HCT116 (cell line): ENCODE measurements at regions not wholly inside any gene's neighbourhood (a gene's known extent, or its start where the extent isn't known, plus 50 kb on each side); places are given as distances from the start of the nearest gene placed in this dataset.

Source experiments
- ATAC-seq: fragments of 200-7000 bp; cut with Tn5 transposase; 2 replicates; pipeline ENCODE4 v1.9.1; 2020; ENCODE audit warnings: mild to moderate bottlenecking, moderate library complexity
- BruUV-seq: library from RNA; stranded (reverse); fragments of 400-500 nt; replicated peaks from 2 replicates; lab custom pipeline; 2021; lab: Mats Ljungman, UMichigan
- CTCF ChIA-PET: fragments of 300-600 bp; sonication (Branson Sonifier 250); formaldehyde crosslinking; loops from one replicate; lab custom pipeline; 2021; ENCODE audit warnings: antibody characterized with exemption; lab: Charles Lee
- POLR2A ChIA-PET: fragments of 300-600, 350-600 bp; sonication (Branson Sonifier 250); formaldehyde crosslinking; loops from one replicate; lab custom pipeline; 2021; ENCODE audit warnings: antibody characterized with exemption; lab: Charles Lee
- RAD21 ChIA-PET, 2 experiments: fragments of 300-600 bp; sonication (Branson Sonifier 250); formaldehyde crosslinking; loops; one replicate each; lab custom pipeline; 2023; ENCODE audit warnings: low total read pairs in 2 of 2; ENCODE audit not compliant: uncharacterized antibody in 2 of 2, unreplicated experiment in 2 of 2, low non-redundant PET in 1 of 2; lab: Charles Lee
- DNase-seq: peaks from one replicate; pipeline ENCODE4 v3.0.0-alpha.2; 2010; ENCODE audit warnings: low read depth, low spot score
- H2AFZ ChIP-seq: fragments of 200-600 bp; shearing (Covaris generic), sonication (generic); 2 replicates; pipeline ENCODE4 v1.6.1; 2017; ENCODE audit warnings: low read depth, mixed run types, mixed read lengths, antibody characterized with exemption, low read length; ENCODE audit not compliant: poor library complexity, severe bottlenecking
- H3K27ac ChIP-seq: 2 replicates; pipeline ENCODE4 v1.5.1; 2012; ENCODE audit warnings: low read depth, low read length
- H3K27me3 ChIP-seq: fragments of 200-600 bp; sonication (generic); 2 replicates; pipeline ENCODE4 v1.6.1; 2016; ENCODE audit warnings: mixed run types, low read length, mixed read lengths; ENCODE audit not compliant: insufficient read depth
- H3K36me3 ChIP-seq, 2 experiments: fragments of 200-500 bp in 1 of 2; fragments of 200-600 bp in 1 of 2; sonication (Bioruptor generic) in 1 of 2; sonication (generic) in 1 of 2; 2 replicates each; pipeline versions ENCODE4 v1.5.1 to v1.6.1; 2014 to 2016; ENCODE audit warnings: low read length in 2 of 2, inconsistent platforms in 1 of 2, mixed read lengths in 1 of 2, mixed run types in 1 of 2; ENCODE audit not compliant: insufficient read depth in 2 of 2, control insufficient read depth in 1 of 2
- H3K4me1 ChIP-seq, 2 experiments: fragments of 200-600 bp in 1 of 2; sonication (generic) in 1 of 2; 2 replicates each; pipeline versions ENCODE4 v1.5.1 to v1.6.1; 2012 to 2017; ENCODE audit warnings: low read length in 2 of 2, inconsistent platforms in 1 of 2, mild to moderate bottlenecking in 1 of 2, mixed read lengths in 1 of 2, mixed run types in 1 of 2, moderate library complexity in 1 of 2; ENCODE audit not compliant: insufficient read depth in 2 of 2, control insufficient read depth in 1 of 2
- H3K4me2 ChIP-seq: fragments of 200-600 bp; sonication (generic); 2 replicates; pipeline ENCODE4 v1.6.1; 2017; ENCODE audit warnings: mixed run types, low read length, mixed read lengths
- H3K4me3 ChIP-seq, 2 experiments: fragments of 200-600 bp in 1 of 2; sonication (generic) in 1 of 2; replicated peaks in 1 of 2; 2 replicates each; pipeline ENCODE4 v1.5.1; 2011 to 2016; ENCODE audit warnings: low read length in 2 of 2, control low read depth in 1 of 2, low read depth in 1 of 2, mild to moderate bottlenecking in 1 of 2, mixed read lengths in 1 of 2, mixed run types in 1 of 2
- H3K79me2 ChIP-seq: fragments of 200-600 bp; sonication (generic); 2 replicates; pipeline ENCODE4 v1.6.1; 2017; ENCODE audit warnings: mild to moderate bottlenecking, mixed run types, low read length, moderate library complexity, mixed read lengths; ENCODE audit not compliant: insufficient read depth
- H3K9ac ChIP-seq: fragments of 200-600 bp; sonication (generic); 2 replicates; pipeline ENCODE4 v1.6.1; 2016; ENCODE audit warnings: low read length, mixed read lengths
- H3K9me2 ChIP-seq: fragments of 200-600 bp; sonication (generic), shearing (Covaris generic); 2 replicates; pipeline ENCODE4 v1.6.1; 2017; ENCODE audit warnings: mixed run types, mild to moderate bottlenecking, moderate library complexity; ENCODE audit not compliant: insufficient read depth
- H3K9me3 ChIP-seq, 2 experiments: fragments of 200-500 bp in 1 of 2; fragments of 200-600 bp in 1 of 2; sonication (Bioruptor generic) in 1 of 2; sonication (generic) in 1 of 2; 2 replicates each; pipeline ENCODE4 v1.6.1; 2014 to 2017; ENCODE audit warnings: low read length in 2 of 2, mixed read lengths in 2 of 2, inconsistent platforms in 1 of 2, low read depth in 1 of 2, mild to moderate bottlenecking in 1 of 2, mixed run types in 1 of 2, moderate library complexity in 1 of 2; ENCODE audit not compliant: control insufficient read depth in 1 of 2, insufficient read depth in 1 of 2
- H4K20me1 ChIP-seq: fragments of 200-600 bp; sonication (generic), shearing (Covaris generic); 2 replicates; pipeline ENCODE4 v1.6.1; 2017; ENCODE audit warnings: mixed run types, mild to moderate bottlenecking, moderate library complexity; ENCODE audit not compliant: insufficient read depth
- CBX3 ChIP-seq: IDR thresholded peaks from 2 replicates; pipeline ENCODE4 v1.6.1; 2012; ENCODE audit warnings: low read depth
- CEBPB ChIP-seq: IDR thresholded peaks from 2 replicates; pipeline ENCODE4 v1.6.1; 2012; ENCODE audit warnings: low read depth
- EZH2 ChIP-seq: fragments of 200-600 bp; sonication (generic); IDR thresholded peaks from 2 replicates; pipeline ENCODE4 v1.6.1; 2017; ENCODE audit warnings: antibody characterized with exemption, mixed run types
- EZH2phosphoT487 ChIP-seq: fragments of 200-600 bp; IDR thresholded peaks from 2 replicates; pipeline ENCODE4 v1.6.1; 2018; ENCODE audit warnings: antibody characterized with exemption, borderline replicate concordance
- MAX ChIP-seq: IDR thresholded peaks from 2 replicates; pipeline ENCODE4 v1.6.1; 2012
- POLR2A ChIP-seq: IDR thresholded peaks from 2 replicates; pipeline ENCODE4 v1.7.0; 2011; ENCODE audit warnings: borderline replicate concordance; ENCODE audit not compliant: insufficient read depth, insufficient read length; ENCODE audit errors: extremely low read depth
- POLR2AphosphoS5 ChIP-seq: IDR thresholded peaks from 2 replicates; pipeline ENCODE4 v1.6.1; 2011; ENCODE audit warnings: mild to moderate bottlenecking, low read depth, low read length, moderate library complexity
- SP1 ChIP-seq: IDR thresholded peaks from 2 replicates; pipeline ENCODE4 v1.6.1; 2012; ENCODE audit warnings: low read depth
- YY1 ChIP-seq: IDR thresholded peaks from 2 replicates; pipeline ENCODE4 v1.6.1; 2011; ENCODE audit warnings: low read length, low read depth, moderate library complexity, mild to moderate bottlenecking; ENCODE audit not compliant: insufficient replicate concordance; ENCODE audit errors: extremely low read depth
- ZBTB33 ChIP-seq: IDR thresholded peaks from 2 replicates; pipeline ENCODE4 v1.6.1; 2011; ENCODE audit warnings: mild to moderate bottlenecking, low read length, moderate library complexity; ENCODE audit not compliant: insufficient replicate concordance; ENCODE audit errors: extremely low read depth
- ZNF274 ChIP-seq: fragments of 200-500 bp; sonication (Bioruptor generic); IDR thresholded peaks from 2 replicates; pipeline ENCODE4 v1.6.1; 2014; ENCODE audit warnings: mild to moderate bottlenecking, low read depth, low read length, inconsistent platforms
- intact Hi-C: fragments of 100-400 bp; cut with micrococcal nuclease; formaldehyde crosslinking; loops from 2 replicates; pipeline ENCODE4 v1.10.0; 2022
- TF ChIP-seq, protein P1 (sequence below): IDR thresholded peaks from 2 replicates; pipeline ENCODE4 v1.6.1; 2012
- TF ChIP-seq, protein P2 (sequence below), 3 experiments: fragments of 200-600 bp in 1 of 3; sonication (generic) in 1 of 3; IDR thresholded peaks in 2 of 3; conservative IDR thresholded peaks in 1 of 3; 2 replicates each; pipeline ENCODE4 v1.5.1; 2012 to 2017; ENCODE audit warnings: low read depth in 2 of 3, low read length in 2 of 3, antibody characterized with exemption in 1 of 3, borderline replicate concordance in 1 of 3, control low read depth in 1 of 3, mild to moderate bottlenecking in 1 of 3, mixed read lengths in 1 of 3, mixed run types in 1 of 3, moderate library complexity in 1 of 3; ENCODE audit not compliant: insufficient read depth in 1 of 3
- TF ChIP-seq, protein P3 (sequence below): IDR thresholded peaks from 2 replicates; pipeline ENCODE4 v1.6.1; 2012; ENCODE audit warnings: low read depth

DNA sequence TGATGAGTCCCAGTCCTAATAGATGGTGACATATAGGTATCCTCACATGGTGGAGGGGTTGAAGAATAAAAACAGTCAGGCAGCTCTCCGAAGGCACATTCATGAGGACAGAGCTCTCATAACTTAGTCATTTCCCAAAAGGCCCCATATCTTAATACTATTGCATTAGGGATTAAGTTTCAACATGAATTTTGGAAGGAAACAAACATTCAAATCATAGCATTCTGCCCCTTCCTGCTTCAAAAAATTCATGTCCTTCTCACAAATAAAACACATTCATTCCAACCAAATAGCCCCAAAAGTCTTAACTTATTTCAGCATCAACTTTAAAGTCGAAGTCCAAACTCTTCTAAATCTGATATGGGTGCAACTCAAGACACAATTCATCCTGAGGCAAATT is 277.2 kb upstream of the NR4A3 start:
- no peak for ATAC-seq
- H3K4me3 ChIP-seq, result no peak overlapping the region
- H3K4me1 ChIP-seq, result no peaks in the 10 kb centered on the region
- no peak for DNase-seq
- no peak overlapping the region for H2AFZ ChIP-seq
- no peak overlapping the region for H3K27ac ChIP-seq
- H3K9me2 ChIP-seq, result no peaks in the 10 kb centered on the region
- POLR2A ChIA-PET, result no interaction called here
- CTCF ChIA-PET, result no interaction called here
- no peaks in the 10 kb centered on the region for H3K9me3 ChIP-seq
- H3K9ac ChIP-seq, result no peak overlapping the region
- no peaks in the 10 kb centered on the region for H4K20me1 ChIP-seq
- no TSS peak for BruUV-seq
- H3K36me3 ChIP-seq, result no peaks in the 10 kb centered on the region
- 0 out of 2 replicates have a peak, but pooled peaks cover 14% of the 10 kb centered on the region for H3K27me3 ChIP-seq
- intact Hi-C loops, result no loop called here
- no peaks in the 10 kb centered on the region for H3K79me2 ChIP-seq
- no peak overlapping the region for H3K4me2 ChIP-seq
- RAD21 ChIA-PET, result no interaction called here
- TF ChIP-seq CBX3 (no peak), YY1 (no peak), EZH2 (no peak), ZNF274 (no peak), EZH2phosphoT487 (no peak), POLR2AphosphoS5 (no peak), POLR2A (no peak), MAX (no peak), SP1 (no peak), CEBPB (no peak), ZBTB33 (no peak)
- TF ChIP-seq, protein P1, sequence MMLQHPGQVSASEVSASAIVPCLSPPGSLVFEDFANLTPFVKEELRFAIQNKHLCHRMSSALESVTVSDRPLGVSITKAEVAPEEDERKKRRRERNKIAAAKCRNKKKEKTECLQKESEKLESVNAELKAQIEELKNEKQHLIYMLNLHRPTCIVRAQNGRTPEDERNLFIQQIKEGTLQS, result no peak
- TF ChIP-seq, protein P2, sequence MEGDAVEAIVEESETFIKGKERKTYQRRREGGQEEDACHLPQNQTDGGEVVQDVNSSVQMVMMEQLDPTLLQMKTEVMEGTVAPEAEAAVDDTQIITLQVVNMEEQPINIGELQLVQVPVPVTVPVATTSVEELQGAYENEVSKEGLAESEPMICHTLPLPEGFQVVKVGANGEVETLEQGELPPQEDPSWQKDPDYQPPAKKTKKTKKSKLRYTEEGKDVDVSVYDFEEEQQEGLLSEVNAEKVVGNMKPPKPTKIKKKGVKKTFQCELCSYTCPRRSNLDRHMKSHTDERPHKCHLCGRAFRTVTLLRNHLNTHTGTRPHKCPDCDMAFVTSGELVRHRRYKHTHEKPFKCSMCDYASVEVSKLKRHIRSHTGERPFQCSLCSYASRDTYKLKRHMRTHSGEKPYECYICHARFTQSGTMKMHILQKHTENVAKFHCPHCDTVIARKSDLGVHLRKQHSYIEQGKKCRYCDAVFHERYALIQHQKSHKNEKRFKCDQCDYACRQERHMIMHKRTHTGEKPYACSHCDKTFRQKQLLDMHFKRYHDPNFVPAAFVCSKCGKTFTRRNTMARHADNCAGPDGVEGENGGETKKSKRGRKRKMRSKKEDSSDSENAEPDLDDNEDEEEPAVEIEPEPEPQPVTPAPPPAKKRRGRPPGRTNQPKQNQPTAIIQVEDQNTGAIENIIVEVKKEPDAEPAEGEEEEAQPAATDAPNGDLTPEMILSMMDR (IDR thresholded peaks at IDR 0.05 in 2 of 3, conservative IDR thresholded peaks at IDR 0.05 in 1 of 3; ENCODE audit: borderline replicate concordance in 1 of 3, insufficient read depth in 1 of 3, low read depth in 2 of 3, low read length in 2 of 3), result no peak
- TF ChIP-seq, protein P3, sequence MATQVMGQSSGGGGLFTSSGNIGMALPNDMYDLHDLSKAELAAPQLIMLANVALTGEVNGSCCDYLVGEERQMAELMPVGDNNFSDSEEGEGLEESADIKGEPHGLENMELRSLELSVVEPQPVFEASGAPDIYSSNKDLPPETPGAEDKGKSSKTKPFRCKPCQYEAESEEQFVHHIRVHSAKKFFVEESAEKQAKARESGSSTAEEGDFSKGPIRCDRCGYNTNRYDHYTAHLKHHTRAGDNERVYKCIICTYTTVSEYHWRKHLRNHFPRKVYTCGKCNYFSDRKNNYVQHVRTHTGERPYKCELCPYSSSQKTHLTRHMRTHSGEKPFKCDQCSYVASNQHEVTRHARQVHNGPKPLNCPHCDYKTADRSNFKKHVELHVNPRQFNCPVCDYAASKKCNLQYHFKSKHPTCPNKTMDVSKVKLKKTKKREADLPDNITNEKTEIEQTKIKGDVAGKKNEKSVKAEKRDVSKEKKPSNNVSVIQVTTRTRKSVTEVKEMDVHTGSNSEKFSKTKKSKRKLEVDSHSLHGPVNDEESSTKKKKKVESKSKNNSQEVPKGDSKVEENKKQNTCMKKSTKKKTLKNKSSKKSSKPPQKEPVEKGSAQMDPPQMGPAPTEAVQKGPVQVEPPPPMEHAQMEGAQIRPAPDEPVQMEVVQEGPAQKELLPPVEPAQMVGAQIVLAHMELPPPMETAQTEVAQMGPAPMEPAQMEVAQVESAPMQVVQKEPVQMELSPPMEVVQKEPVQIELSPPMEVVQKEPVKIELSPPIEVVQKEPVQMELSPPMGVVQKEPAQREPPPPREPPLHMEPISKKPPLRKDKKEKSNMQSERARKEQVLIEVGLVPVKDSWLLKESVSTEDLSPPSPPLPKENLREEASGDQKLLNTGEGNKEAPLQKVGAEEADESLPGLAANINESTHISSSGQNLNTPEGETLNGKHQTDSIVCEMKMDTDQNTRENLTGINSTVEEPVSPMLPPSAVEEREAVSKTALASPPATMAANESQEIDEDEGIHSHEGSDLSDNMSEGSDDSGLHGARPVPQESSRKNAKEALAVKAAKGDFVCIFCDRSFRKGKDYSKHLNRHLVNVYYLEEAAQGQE, result no peak
